ENCODE measurements at regions not wholly inside any gene's neighbourhood (a gene's known extent, or its start where the extent isn't known, plus 50 kb on each side); places are given as distances from the start of the nearest gene placed in this dataset.

DNA sequence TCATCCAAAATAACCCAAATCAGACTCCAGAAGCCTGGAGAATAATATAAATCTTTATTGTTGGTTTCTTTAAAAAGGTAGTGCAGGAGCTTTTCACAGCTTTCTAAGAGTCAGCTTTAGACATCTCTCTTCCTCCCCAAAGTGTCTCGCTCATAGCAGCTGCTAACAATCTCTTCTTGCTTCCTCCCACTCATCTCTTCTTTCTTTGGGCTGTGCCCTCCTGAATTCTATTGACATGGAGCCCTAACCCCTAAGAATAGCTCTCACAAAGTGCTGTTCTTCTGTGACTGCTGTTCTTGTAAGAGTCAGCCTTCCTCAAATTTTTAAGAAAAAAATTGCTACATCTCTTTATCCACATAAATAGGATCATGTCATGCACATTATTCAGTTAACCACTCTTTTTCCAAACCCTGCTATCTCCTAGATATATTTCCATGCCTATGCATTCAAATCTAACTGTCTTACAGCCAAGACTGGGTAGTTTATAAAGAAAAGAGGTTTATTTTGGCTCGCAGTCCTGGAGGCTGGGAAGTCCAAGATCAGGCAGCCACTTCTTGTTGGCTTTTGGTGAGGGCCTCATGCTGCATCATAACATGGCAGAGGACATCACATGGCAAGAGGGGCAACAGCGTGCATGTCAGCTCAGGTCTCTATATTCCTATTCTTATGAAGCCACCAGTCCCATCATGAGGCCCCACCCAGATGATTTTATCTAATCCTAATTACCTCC, 301.0 kb upstream of the POU3F1 start:
- TF ChIP-seq ZNF274 (IDR thresholded peaks at IDR 0.05; ENCODE audit: low read depth, low read length): no peak
- no peak for TF ChIP-seq SUZ12 (IDR thresholded peaks at IDR 0.05; ENCODE audit: extremely low read depth, insufficient read depth, insufficient read length)
- no peak for TF ChIP-seq YY1 (IDR thresholded peaks at IDR 0.05; ENCODE audit: insufficient read depth, insufficient read length)
